RPMI7951 (cell line): ENCODE measurements at regions not wholly inside any gene's neighbourhood (a gene's known extent, or its start where the extent isn't known, plus 50 kb on each side); places are given as distances from the start of the nearest gene placed in this dataset.

ENCODE experiments used
- DNase-seq: peaks from one replicate; pipeline ENCODE4 v3.0.0-alpha.2; 2012; ENCODE audit warnings: low read depth

DNA sequence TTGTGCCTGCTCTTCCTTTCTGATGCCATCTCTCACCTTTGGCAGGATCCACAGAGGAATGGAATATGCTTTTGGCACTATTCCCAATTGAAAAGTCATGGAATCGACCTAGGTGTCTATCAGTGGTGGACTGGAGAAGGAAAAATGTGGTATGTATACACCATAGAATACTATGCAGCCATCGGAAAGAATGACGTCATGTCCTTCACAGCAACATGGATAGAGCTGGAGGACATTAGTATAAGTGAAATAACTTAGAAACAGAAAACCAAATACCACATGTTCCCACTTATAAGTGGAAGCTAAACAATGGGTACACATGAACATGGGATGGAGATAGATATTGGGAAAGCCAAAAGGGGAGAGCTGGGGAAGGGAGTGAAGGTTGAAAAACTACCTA is 58.3 kb upstream of the SMIM31 start:
- DNase-seq, result no peak

DNA sequence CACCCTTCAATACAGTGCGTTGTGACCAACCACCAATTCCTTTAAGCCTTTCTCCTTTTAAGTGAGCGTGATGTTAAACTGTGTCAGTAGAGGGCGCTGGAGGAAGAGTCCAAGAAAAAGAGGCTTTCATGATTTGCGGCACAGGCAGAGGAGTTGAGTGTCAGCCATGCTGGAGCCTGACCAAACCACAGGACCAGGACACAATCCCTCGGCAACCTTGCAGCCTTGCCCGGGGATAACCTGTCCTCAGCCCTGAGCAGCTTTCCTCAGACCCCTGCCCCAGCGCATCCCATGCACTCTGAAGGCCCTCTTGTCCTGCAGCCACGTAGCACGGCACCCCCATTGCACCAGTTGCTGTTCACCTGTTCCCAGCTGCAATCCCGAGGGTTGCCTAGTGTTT is 53.5 kb upstream of the SMIM31 start:
- DNase-seq, result peak; percentile 13

DNA sequence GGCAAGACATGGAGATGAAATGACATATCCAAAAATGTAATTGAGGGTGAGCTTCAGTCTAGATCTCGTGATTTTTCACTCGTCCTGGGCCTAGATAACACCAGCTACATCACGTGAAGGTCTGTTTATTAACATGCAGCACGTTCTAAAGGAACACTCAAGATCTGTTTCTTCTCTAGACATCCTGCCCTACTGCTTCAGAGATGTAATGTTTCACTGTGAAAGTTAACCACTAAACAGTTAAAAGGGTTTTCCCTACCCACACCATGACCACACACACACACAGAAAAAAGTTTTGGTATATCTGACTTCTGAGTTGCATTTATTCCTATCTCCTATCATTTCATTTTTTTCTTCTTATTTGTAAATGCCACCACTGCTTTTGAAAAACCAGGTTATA is 52.3 kb upstream of the SMIM31 start:
- DNase-seq, result no peak
